Putamen (tissue), 1 donor: ENCODE measurements at regions not wholly inside any gene's neighbourhood (a gene's known extent, or its start where the extent isn't known, plus 50 kb on each side); places are given as distances from the start of the nearest gene placed in this dataset.

Source experiments
- DNase-seq: peaks from one replicate; pipeline ENCODE4 v3.0.0-alpha.2; 2016; ENCODE audit warnings: low spot score

GRCh38 chr16:54437921-54438320, 151.3 kb upstream of the IRX3 start:
- no peak for DNase-seq

DNA sequence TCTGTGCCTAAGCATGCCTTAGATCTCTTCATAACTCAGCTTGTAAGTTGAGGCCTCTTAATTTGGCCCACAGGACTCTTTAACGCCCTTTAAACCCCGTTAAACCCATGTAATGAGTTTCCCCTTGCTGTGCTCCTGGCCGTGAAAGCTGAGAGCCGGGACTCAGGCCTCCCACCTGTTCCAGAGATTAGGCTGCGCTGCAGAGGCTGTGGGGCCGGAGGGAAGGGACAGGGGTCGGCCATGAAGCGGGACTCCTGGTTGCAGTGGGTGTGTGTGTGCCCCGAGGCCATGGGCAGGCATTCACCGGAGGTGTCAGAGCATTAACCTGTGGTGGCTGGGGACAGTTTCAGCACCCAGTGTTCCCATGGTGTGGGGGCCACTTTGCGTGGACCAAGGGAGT, 150.8 kb upstream of the IRX3 start:
- DNase-seq, result no peak

DNA sequence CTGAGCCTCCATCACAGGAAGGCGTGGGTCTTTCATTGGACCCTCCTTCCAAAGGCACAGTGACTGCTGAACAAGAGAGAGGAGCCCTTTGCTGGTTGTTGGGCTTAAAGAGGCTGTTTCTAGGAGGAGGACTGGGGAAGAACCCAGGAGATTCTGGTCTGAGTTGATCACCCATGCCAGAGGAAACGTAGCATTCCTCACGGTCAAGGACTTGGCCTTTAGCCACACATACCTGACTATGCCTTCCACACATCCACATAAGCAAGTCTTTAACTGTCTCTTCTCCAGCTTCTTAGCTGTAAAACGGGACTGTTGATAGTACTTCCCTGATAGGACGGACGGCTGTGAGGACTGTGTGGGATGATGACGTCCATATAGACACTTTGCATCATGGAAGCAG, 149.8 kb upstream of the IRX3 start:
- no peak for DNase-seq

- no peak for DNase-seq
Measured at GRCh38 chr16:54434859-54435258, 148.3 kb upstream of the IRX3 start.

GRCh38 chr16:54432897-54433229, 146.3 kb upstream of the IRX3 start:
- no peak for DNase-seq

GRCh38 chr16:54431997-54432896, 145.7 kb upstream of the IRX3 start:
- peak; percentile 16 for DNase-seq

DNA sequence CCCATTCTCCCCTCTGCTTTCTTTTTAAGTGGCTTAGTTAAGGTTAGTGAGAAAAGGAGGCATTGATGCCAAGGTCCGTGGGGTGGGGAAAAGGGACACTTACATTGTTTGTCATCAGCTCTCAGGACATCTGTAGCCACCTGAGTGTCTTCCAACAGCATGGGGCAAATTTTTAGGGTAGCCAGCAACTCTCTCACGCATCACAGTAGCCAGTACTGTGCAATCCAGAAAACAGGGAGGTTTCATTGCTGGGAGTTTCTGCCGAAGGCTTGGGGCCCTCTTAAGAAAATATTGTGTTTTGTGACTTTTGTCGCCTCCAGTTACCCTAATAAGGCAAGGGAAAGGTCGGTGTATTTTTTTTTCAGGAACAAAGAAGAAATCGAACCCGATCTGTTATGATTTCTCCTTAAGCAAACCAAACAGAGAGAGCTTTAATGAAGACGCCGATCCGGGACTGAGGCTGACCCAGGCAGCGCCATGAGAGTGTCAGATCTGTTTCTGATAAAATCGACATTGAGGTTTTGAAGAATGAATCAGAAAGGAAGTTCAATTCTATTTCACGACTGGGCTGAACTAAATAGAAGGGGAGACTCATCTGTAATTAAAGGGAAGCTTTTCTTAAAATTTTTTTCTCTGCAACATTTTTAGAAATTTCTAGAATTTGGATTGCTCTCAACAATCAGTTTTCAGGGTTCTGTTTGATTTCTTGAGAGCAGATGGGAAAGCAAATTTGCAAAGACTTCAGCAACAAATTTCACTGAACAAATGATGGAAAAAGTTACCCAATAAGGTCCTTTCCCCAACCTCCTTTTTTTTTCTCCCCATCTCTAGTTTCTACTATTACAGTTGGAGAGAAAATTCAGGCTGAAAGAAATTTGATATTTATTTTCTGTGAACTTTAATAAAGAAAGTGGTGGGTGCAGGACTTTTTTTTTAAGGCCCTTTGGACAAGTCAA, 144.7 kb upstream of the IRX3 start:
- no peak for DNase-seq

GRCh38 chr16:54430491-54431030, 144.0 kb upstream of the IRX3 start:
- DNase-seq, result no peak

GRCh38 chr16:54429029-54429428, 142.4 kb upstream of the IRX3 start:
- no peak for DNase-seq

DNA sequence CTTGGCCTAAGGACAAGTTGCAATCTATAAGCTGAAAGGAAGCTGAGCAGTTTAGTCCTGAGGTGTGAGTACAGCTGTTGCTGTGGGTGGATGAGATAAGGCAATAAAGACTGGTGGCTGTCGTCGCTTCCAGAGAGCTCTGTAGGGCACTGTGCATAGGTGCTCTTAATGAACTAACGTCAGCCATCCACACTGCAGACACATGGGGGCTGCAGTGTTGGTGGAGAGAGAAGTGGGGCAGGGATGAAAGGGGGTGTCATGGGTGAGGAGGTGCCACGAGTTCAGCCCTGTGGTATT, 139.9 kb upstream of the IRX3 start:
- DNase-seq, result no peak

DNA sequence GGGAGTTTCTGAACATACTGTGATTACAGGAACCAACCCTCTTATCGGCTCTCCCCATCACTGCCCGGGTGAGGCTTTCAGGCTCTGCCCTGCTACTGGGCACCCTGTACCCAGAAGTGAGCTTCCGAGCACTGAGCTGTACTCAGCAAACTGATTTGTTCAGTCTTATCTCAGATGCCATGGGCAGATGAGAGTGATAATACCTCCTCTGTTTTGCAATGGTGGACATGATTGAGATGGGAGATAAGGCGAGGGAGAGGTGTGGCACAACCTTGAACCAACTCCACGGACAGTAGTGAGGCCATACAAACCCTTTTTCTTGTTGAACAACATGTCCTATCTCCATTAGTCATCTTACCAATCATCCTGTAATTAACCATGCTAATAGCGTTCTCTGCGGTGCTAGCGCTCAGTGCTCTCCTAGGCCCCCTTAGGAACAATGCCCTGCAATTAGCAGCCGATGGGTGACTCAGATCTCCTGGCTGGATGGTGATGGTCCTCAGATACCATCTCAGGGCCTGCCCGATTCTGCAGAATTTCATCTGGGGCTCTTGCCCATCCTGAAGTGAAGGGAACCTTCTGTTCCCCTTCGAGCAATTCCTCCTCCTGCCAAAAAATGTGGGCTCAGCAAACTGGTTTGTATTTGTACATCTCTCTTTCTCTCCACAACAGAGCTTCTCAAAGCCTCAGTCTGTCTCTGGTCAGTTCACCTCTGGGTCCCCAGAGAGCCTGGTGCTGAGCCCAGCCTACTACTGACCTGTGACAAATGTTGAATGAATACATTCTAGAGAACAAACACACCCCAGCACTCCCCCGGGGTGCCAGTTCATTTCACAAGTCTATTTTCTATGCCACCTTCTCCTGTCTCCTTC, 139.3 kb upstream of the IRX3 start:
- DNase-seq, result no peak

DNA sequence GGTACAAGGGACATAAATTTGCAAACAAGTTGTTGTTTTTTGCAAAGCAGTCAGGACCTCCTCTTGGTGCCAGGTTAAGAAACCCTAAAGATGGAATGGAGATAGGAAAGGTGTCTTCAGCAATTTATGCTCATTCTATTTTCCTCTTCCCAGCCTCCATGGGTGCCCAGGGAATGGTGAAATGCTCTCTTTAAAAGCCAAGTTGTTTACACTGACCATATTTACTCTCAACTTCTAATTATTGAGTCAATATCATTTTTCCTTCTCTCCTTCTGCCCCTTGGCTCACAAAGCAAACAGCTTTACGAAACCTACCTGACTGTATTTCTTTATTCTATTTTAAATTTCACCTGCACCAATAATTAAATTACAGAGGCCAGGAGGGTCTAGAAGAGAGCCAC, 138.5 kb upstream of the IRX3 start:
- DNase-seq, result no peak

- no peak for DNase-seq
Measured at GRCh38 chr16:54424043-54424451, 137.5 kb upstream of the IRX3 start.

DNA sequence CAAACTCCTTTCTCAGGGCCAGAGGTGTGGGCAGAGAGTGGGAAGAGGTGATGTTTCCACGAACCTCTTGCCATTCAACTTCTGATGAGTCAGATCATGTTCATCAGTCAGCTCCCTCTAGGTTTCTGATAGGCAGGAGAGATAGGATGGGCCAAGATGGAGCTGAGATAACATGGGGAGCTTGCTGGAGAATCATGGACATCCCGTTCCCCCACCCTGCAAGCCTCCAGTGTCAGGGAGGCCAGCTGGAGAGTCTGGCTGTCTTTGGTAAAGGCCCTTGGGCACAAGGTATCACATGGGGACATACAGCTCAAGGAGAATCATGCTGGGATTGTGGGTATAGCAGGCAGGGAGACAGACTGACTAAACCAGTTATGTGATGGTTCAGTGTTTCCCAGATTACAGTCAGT, 136.0 kb upstream of the IRX3 start:
- DNase-seq, result no peak

- DNase-seq, result no peak
Measured at GRCh38 chr16:54422159-54422558, 135.6 kb upstream of the IRX3 start.

GRCh38 chr16:54421220-54421619, 134.6 kb upstream of the IRX3 start:
- DNase-seq, result no peak

DNA sequence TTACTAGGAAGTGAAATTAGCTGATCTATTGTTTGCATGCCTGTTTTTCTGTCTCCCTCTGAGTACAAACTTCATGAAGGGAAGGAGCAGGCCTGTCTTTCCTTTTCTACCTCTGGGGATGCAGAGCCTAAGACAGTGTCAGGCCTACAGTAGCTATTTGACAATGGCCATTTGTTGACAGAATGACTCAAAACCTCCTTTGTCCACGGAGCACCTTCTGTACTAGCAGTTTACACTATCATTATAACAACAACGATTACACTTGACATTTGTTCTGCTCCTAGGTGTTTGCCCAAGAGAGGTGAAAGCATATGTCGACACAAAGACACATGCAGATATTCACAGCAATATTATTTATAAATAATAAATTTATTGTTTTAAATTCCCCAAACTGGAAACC, 132.3 kb upstream of the IRX3 start:
- no peak for DNase-seq

DNA sequence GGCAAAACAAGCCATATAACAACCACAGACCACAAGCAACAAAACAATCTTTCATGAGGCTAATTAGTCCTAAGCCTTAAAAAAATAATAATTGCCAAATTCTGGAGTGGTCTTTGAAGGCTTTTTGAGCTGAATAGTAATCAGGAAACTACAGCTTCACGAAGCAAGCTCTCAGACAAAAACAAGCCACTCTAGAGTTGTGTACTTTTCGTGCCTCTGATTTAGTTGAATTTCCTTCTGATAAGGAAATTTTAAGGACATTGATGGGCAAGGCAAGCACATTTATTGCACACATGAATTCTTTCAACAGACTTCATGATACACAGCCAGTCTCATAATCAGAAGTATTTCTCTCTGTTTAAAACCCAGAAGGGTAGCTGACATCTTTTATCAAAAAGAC, 130.8 kb upstream of the IRX3 start:
- peak; percentile 9 for DNase-seq

DNA sequence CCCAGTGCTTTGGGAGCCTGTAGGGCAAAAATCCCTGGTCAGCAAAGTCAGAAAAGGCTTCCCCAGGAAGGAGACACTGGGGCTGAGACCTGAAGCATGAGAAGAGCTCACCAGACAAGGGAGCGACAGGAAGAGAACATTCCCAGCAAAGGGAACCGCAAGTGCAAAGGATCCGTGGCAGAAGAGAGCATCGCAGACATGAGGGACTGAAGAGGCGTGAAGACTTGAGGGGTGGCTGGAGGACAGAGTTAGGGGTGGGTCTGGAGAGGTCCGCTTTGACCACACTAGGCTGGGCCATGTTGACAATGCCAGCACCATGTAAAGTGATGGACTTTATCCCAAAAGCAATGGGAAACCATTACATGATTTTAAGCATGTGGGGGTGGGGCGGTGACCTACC, 128.1 kb upstream of the IRX3 start:
- DNase-seq, result no peak

DNA sequence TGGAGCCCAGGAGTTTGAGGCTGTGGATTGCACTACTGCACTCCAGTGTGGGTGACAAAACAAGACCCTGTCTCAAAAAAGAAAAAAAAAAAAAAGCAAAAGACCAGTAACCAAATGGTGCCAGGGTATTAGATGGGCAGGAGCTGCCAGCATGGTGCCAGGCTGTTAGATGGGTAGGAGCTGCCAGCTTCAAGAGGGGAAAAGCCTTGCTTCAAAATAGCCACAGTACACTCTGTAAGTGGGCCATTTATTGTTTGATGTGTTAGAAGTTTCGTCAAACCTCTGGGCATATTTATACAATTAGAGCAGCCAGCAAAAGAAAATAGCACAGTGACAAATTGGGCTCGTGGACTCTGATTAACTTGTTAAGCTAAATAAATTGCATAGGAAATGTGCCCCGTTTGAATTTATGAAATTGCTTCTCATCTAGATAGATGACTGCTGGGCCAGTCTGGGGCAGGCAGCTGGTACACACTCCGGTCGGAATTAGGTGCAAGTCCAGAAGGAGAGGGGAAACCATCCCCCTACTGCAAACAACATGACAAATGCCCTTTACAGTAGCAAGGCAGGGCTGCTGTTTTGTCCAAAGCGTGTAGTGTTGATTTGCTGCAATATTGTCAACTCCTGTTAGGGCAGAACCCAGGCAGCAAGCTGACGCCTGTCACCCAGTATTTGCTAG, 126.3 kb upstream of the IRX3 start:
- DNase-seq, result peak; percentile 7

GRCh38 chr16:54412037-54412436, 125.5 kb upstream of the IRX3 start:
- no peak for DNase-seq
